Kidney epithelial cell (primary cell): ENCODE measurements at regions not wholly inside any gene's neighbourhood (a gene's known extent, or its start where the extent isn't known, plus 50 kb on each side); places are given as distances from the start of the nearest gene placed in this dataset.
"Not testable (repeated sequence)": the region's sequence is repeated elsewhere in the genome, so short reads cannot be mapped to it uniquely, and the experiment has no call there.

Experiments used
- DNase-seq: peaks from one replicate; pipeline ENCODE4 v3.0.0-alpha.2; 2010; ENCODE audit warnings: low read depth
- H3K27me3 ChIP-seq: 2 replicates; pipeline ENCODE4 v1.6.0; 2011; ENCODE audit warnings: low read length; ENCODE audit not compliant: control insufficient read depth, insufficient read depth
- H3K36me3 ChIP-seq: 2 replicates; pipeline ENCODE4 v1.5.1; 2011; ENCODE audit warnings: low read length; ENCODE audit not compliant: control insufficient read depth, insufficient read depth
- H3K4me3 ChIP-seq: 2 replicates; pipeline ENCODE4 v1.5.1; 2011; ENCODE audit warnings: low read depth, mild to moderate bottlenecking, control low read depth, low read length
- TF ChIP-seq, protein P1 (sequence below): IDR thresholded peaks from 2 replicates; pipeline ENCODE4 v1.5.1; 2011; ENCODE audit warnings: mild to moderate bottlenecking, moderate library complexity, low read length, control low read depth, inconsistent platforms; ENCODE audit not compliant: insufficient read depth, poor library complexity, severe bottlenecking

DNA sequence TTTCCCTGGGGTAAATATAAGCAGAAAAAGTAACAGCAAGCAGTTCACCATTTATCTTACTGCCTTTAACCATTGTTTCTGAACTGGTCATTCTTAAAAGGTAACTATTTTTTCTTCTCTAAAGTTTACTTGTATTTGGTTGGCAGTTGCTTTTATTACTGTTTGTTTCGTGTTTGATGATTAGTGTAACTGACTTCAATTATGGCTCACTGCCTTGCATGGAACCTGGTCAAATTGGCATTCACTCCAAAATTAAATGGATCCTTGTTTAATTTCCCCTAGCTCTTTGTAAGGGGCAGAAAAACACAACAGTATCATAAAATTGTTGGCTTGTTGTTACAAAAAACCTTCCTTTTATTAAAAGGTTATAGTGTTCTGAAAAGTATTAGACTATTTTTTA, 1723.9 kb upstream of the CDH6 start:
- Histone ChIP-seq H3K4me3 (no peak overlapping the region), H3K36me3 (no peaks in the 10 kb centered on the region), H3K27me3 (no peaks in the 10 kb centered on the region)
- TF ChIP-seq, protein P1, sequence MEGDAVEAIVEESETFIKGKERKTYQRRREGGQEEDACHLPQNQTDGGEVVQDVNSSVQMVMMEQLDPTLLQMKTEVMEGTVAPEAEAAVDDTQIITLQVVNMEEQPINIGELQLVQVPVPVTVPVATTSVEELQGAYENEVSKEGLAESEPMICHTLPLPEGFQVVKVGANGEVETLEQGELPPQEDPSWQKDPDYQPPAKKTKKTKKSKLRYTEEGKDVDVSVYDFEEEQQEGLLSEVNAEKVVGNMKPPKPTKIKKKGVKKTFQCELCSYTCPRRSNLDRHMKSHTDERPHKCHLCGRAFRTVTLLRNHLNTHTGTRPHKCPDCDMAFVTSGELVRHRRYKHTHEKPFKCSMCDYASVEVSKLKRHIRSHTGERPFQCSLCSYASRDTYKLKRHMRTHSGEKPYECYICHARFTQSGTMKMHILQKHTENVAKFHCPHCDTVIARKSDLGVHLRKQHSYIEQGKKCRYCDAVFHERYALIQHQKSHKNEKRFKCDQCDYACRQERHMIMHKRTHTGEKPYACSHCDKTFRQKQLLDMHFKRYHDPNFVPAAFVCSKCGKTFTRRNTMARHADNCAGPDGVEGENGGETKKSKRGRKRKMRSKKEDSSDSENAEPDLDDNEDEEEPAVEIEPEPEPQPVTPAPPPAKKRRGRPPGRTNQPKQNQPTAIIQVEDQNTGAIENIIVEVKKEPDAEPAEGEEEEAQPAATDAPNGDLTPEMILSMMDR, result no peak
- DNase-seq, result no peak

DNA sequence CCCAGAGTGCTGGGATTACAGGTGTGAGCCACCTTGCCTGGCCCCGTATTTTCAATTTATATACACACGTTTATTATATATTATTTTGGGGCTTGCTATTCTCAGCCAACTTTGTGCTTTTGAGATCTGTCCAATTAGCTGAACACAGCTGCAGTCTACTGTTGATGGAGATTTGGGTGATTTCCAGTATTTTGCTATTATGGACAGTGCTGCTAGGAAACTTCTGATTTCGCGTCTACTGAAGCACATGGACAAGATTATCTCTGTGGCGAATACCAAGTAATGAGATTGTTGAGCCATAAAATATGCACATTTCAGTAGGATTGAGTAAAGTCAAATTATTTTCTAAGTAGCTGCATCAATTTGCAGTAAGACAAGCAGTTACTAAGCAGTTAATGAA, 1731.2 kb upstream of the CDH6 start:
- TF ChIP-seq, protein P1, result no peak
- no peaks in the 10 kb centered on the region for H3K27me3 ChIP-seq
- no peaks in the 10 kb centered on the region for H3K36me3 ChIP-seq
- H3K4me3 ChIP-seq, result no peak overlapping the region
- DNase-seq, result no peak

DNA sequence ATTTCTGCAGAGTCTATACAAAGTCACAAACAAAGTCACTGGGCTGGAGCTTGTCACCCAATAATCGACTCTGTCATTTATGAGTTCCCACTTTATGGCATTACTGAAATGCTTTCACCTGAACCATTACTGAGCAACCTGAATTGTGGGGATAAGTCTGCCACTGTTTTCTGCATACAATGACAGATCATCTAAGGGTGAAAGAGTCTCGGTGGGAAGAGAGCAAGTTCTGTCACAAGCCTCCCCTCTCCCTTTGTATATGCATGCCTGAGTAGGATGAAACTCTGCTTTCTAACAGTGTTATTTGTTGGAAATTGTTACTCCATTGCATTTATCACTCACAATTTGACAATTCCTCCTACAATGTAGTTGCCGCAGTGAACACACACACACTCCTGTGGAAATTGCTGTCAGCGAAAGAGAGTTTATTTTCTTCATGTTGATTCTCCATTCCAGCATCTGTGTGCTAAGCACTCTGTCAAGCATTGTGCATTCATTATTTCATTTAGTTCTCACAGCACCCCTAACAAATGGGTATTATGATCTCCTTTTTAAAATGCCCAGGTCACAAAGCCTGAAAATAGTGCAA, 1732.4 kb upstream of the CDH6 start:
- TF ChIP-seq, protein P1, result no peak
- H3K36me3 ChIP-seq, result no peaks in the 10 kb centered on the region
- no peak overlapping the region for H3K4me3 ChIP-seq
- H3K27me3 ChIP-seq, result no peaks in the 10 kb centered on the region
- no peak for DNase-seq

DNA sequence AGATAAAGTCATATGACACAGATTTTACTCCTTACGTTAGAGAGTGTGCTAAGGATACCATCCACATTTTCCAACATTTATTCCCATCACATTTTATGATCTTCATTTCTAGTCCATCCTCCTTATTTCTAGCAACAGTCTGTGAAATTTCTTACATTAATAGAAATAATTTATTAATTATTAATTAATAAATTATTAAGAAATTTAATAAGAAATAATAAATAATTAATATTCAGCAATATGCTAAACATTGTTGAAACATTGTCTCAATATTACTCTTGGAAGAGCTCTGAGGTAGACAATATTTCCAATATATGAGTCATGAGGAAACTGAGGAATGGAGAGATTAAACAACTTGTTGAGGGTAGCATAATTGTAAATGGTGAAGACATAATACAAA, 1742.5 kb upstream of the CDH6 start:
- not testable (repeated sequence) for DNase-seq, H3K36me3 ChIP-seq, H3K4me3 ChIP-seq, H3K27me3 ChIP-seq

DNA sequence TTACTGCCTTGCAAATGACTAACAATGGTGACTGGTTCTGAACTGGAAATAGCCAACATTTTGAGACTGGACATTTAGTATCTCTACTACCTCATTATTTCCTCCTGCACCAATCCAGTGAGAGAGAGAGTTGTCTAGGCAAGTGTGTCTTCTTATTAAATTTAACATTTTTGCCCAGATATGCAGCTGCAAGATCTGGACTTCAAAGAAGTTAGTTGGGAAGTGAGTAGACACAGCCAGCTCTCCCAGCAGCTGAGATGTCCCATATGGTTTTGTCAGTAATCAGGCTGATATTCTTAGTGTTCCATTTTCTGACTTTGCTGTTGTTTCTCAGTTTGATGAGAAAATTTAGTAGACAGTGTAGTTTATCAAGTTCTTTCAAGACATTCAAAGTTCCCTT, 1778.8 kb upstream of the CDH6 start:
- Histone ChIP-seq H3K4me3 (no peak overlapping the region), H3K36me3 (no peaks in the 10 kb centered on the region), H3K27me3 (no peaks in the 10 kb centered on the region)
- TF ChIP-seq, protein P1, result no peak
- DNase-seq, result no peak

DNA sequence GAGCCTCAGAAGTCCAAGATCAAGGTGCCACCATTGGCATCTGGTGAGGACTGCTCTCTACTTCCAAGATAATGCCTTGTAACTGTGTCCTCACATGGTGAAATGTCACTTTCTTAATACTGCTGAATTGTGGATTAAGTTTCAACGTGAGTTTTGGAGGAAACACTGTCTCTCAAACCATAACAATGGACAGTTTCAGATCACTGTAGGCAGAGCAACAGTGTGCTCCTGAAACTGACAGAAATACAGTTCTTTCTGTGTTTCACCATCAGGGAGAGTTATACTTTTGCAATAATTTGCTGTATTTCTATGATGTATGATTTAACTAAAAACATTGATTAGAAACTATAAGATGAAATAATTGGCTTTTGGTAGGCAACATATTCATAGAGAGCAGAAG, 1780.5 kb upstream of the CDH6 start:
- TF ChIP-seq, protein P1, result no peak
- DNase-seq, result no peak
- Histone ChIP-seq H3K36me3 (no peaks in the 10 kb centered on the region), H3K27me3 (no peaks in the 10 kb centered on the region), H3K4me3 (no peak overlapping the region)
